SU-DHL-6 (cell line): ENCODE measurements at regions not wholly inside any gene's neighbourhood (a gene's known extent, or its start where the extent isn't known, plus 50 kb on each side); places are given as distances from the start of the nearest gene placed in this dataset.

Source experiments
- H2AFZ ChIP-seq: fragments of 200-600 bp; sonication (generic); 2 replicates; pipeline ENCODE4 v1.6.1; 2014; ENCODE audit warnings: low read depth, mild to moderate bottlenecking, moderate library complexity, mixed read lengths, antibody characterized with exemption, low read length; ENCODE audit not compliant: severe bottlenecking
- H3F3A ChIP-seq: fragments of 200-600 bp; shearing (Covaris generic); 2 replicates; pipeline ENCODE4 v1.6.0; 2016; ENCODE audit warnings: antibody characterized with exemption, mild to moderate bottlenecking; ENCODE audit not compliant: insufficient read depth
- H3K27ac ChIP-seq: fragments of 200-600 bp; sonication (generic); 2 replicates; pipeline ENCODE4 v1.5.1; 2016; ENCODE audit warnings: low read depth, mild to moderate bottlenecking, low read length, moderate library complexity, mixed read lengths
- H3K27me3 ChIP-seq: fragments of 200-600 bp; sonication (generic), shearing (Covaris generic); 2 replicates; pipeline ENCODE4 v1.6.0; 2014; ENCODE audit warnings: mild to moderate bottlenecking, low read length
- H3K36me3 ChIP-seq: fragments of 200-600 bp; sonication (generic); 2 replicates; pipeline ENCODE4 v1.6.1; 2014; ENCODE audit warnings: mild to moderate bottlenecking, low read length, mixed read lengths
- H3K4me2 ChIP-seq: fragments of 300-600, 200-600 bp; shearing (Covaris generic), sonication (generic); 2 replicates; pipeline ENCODE4 v1.6.0; 2014; ENCODE audit warnings: low read length, low read depth, mild to moderate bottlenecking; ENCODE audit not compliant: poor library complexity, severe bottlenecking
- H3K4me3 ChIP-seq: fragments of 200-600 bp; sonication (generic); 2 replicates; pipeline ENCODE4 v1.5.1; 2014; ENCODE audit warnings: antibody characterized with exemption, low read length, mild to moderate bottlenecking, mixed read lengths; ENCODE audit not compliant: insufficient read depth, poor library complexity, severe bottlenecking
- H3K79me2 ChIP-seq: fragments of 200-600 bp; sonication (generic); 2 replicates; pipeline ENCODE4 v1.6.1; 2014; ENCODE audit warnings: mild to moderate bottlenecking, low read length, moderate library complexity; ENCODE audit not compliant: insufficient read depth
- H3K9ac ChIP-seq: fragments of 200-600 bp; sonication (generic); 2 replicates; pipeline ENCODE4 v1.7.0; 2014; ENCODE audit warnings: mild to moderate bottlenecking, low read length
- H3K9me2 ChIP-seq: fragments of 200-600 bp; sonication (generic); replicated peaks from 2 replicates; pipeline ENCODE4 v1.6.1; 2014; ENCODE audit warnings: low read length; ENCODE audit not compliant: insufficient read depth
- H3K9me3 ChIP-seq: fragments of 200-600 bp; sonication (generic); 2 replicates; pipeline ENCODE4 v1.6.1; 2014; ENCODE audit warnings: low read length, mixed read lengths; ENCODE audit not compliant: insufficient read depth
- H4K20me1 ChIP-seq: fragments of 200-600 bp; sonication (generic); 2 replicates; pipeline ENCODE4 v1.6.1; 2014; ENCODE audit warnings: low read depth, mild to moderate bottlenecking, antibody characterized with exemption, low read length, moderate library complexity, mixed read lengths
- CTCF ChIP-seq: fragments of 200-600 bp; sonication (generic); IDR thresholded peaks from one replicate; pipeline ENCODE4 v1.5.1; 2017; ENCODE audit warnings: antibody characterized with exemption, mild to moderate bottlenecking, low read length, moderate library complexity; ENCODE audit not compliant: insufficient read depth, poor library complexity, severe bottlenecking
- EZH2phosphoT487 ChIP-seq: fragments of 200-600 bp; sonication (generic), shearing (Covaris generic); conservative IDR thresholded peaks from 2 replicates; pipeline ENCODE4 v1.6.1; 2018; ENCODE audit warnings: mild to moderate bottlenecking, antibody characterized with exemption, low read length, moderate library complexity, mixed read lengths

- Histone ChIP-seq H4K20me1 (no peaks in the 10 kb centered on the region), H3K79me2 (no peaks in the 10 kb centered on the region), H3K27me3 (no peaks in the 10 kb centered on the region), H3K9ac (no peak overlapping the region), H2AFZ (no peak overlapping the region), H3K4me2 (no peak overlapping the region), H3K36me3 (no peaks in the 10 kb centered on the region), H3K27ac (no peak overlapping the region), H3K9me3 (no peaks in the 10 kb centered on the region), H3F3A (no peaks in the 10 kb centered on the region), H3K4me3 (no peak overlapping the region), H3K9me2 (no peaks in the 10 kb centered on the region)
- TF ChIP-seq EZH2phosphoT487 (no peak), CTCF (no peak)
These were observed 81.0 kb upstream of the ZNF236 start for GRCh38 chr18:76741346-76741745.

DNA sequence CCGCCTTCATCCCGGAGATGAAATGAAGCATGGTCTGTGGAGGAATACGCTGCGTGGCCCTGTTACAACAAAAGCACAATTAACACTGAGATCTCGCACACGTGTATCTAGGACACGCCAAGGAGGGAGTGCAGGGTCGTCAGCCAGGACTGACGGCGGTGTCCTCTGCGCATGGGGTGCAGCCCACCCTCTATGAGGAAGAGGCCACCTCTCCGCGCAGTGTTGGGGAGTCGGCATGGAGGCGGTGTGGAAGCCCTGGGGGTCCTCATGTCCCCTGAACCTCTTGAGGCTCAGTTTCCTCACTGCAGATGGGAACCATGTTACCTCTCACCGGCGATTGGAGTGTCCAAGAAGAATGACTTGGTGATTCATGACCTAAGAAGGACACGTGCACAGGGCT lies 86.0 kb upstream of the ZNF236 start:
- no peaks in the 10 kb centered on the region for H4K20me1 ChIP-seq
- no peaks in the 10 kb centered on the region for H3K79me2 ChIP-seq
- H3K27me3 ChIP-seq, result no peaks in the 10 kb centered on the region
- no peaks in the 10 kb centered on the region for H3K9me2 ChIP-seq
- no peak overlapping the region for H3K9ac ChIP-seq
- no peak overlapping the region for H3K27ac ChIP-seq
- H3K4me3 ChIP-seq, result no peak overlapping the region
- no peaks in the 10 kb centered on the region for H3K36me3 ChIP-seq
- no peak overlapping the region for H2AFZ ChIP-seq
- TF ChIP-seq EZH2phosphoT487 (no peak), CTCF (no peak)
- no peaks in the 10 kb centered on the region for H3K9me3 ChIP-seq
- H3K4me2 ChIP-seq, result no peak overlapping the region
- H3F3A ChIP-seq, result no peaks in the 10 kb centered on the region

GRCh38 chr18:76730901-76731300 lies 91.5 kb upstream of the ZNF236 start:
- Histone ChIP-seq H4K20me1 (no peaks in the 10 kb centered on the region), H3K27ac (no peak overlapping the region), H2AFZ (no peak overlapping the region), H3K36me3 (no peaks in the 10 kb centered on the region), H3K9ac (no peak overlapping the region), H3K27me3 (no peaks in the 10 kb centered on the region), H3K4me2 (no peak overlapping the region), H3K9me3 (no peaks in the 10 kb centered on the region), H3K9me2 (no peaks in the 10 kb centered on the region), H3K4me3 (no peak overlapping the region), H3K79me2 (no peaks in the 10 kb centered on the region), H3F3A (no peaks in the 10 kb centered on the region)
- TF ChIP-seq EZH2phosphoT487 (no peak), CTCF (no peak)

- no peaks in the 10 kb centered on the region for H3K9me3 ChIP-seq
- H3K4me2 ChIP-seq, result no peak overlapping the region
- no peaks in the 10 kb centered on the region for H4K20me1 ChIP-seq
- no peak overlapping the region for H3K4me3 ChIP-seq
- H3K36me3 ChIP-seq, result no peaks in the 10 kb centered on the region
- H3K9me2 ChIP-seq, result no peaks in the 10 kb centered on the region
- TF ChIP-seq CTCF (no peak), EZH2phosphoT487 (no peak)
- no peak overlapping the region for H3K27ac ChIP-seq
- no peaks in the 10 kb centered on the region for H3K27me3 ChIP-seq
- H3K79me2 ChIP-seq, result no peaks in the 10 kb centered on the region
- H3K9ac ChIP-seq, result no peak overlapping the region
- H3F3A ChIP-seq, result no peaks in the 10 kb centered on the region
- H2AFZ ChIP-seq, result no peak overlapping the region
These were observed 94.8 kb upstream of the ZNF236 start for GRCh38 chr18:76727589-76727988.
